A673 (cell line): ENCODE measurements at regions not wholly inside any gene's neighbourhood (a gene's known extent, or its start where the extent isn't known, plus 50 kb on each side); places are given as distances from the start of the nearest gene placed in this dataset.

Experiments
- EZH2 ChIP-seq: fragments of 200-600 bp; sonication (generic); IDR thresholded peaks from 2 replicates; pipeline ENCODE4 v1.6.1; 2017; ENCODE audit warnings: borderline replicate concordance, low read depth, mild to moderate bottlenecking, mixed read lengths, antibody characterized with exemption, low read length; ENCODE audit not compliant: poor library complexity, severe bottlenecking
- TF ChIP-seq, protein P1 (sequence below): fragments of 300-800, 200-600 bp; sonication (generic); conservative IDR thresholded peaks from 2 replicates; pipeline ENCODE4 v1.5.1; 2017; ENCODE audit warnings: low read depth, mild to moderate bottlenecking, antibody characterized with exemption, low read length, moderate library complexity, mixed read lengths

- TF ChIP-seq, protein P1, sequence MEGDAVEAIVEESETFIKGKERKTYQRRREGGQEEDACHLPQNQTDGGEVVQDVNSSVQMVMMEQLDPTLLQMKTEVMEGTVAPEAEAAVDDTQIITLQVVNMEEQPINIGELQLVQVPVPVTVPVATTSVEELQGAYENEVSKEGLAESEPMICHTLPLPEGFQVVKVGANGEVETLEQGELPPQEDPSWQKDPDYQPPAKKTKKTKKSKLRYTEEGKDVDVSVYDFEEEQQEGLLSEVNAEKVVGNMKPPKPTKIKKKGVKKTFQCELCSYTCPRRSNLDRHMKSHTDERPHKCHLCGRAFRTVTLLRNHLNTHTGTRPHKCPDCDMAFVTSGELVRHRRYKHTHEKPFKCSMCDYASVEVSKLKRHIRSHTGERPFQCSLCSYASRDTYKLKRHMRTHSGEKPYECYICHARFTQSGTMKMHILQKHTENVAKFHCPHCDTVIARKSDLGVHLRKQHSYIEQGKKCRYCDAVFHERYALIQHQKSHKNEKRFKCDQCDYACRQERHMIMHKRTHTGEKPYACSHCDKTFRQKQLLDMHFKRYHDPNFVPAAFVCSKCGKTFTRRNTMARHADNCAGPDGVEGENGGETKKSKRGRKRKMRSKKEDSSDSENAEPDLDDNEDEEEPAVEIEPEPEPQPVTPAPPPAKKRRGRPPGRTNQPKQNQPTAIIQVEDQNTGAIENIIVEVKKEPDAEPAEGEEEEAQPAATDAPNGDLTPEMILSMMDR: no peak
- no peak for TF ChIP-seq EZH2
Observed at GRCh38 chr10:2214805-2215204, 477.5 kb upstream of the ADARB2 start.
